PFSK-1 (cell line): ENCODE measurements at regions not wholly inside any gene's neighbourhood (a gene's known extent, or its start where the extent isn't known, plus 50 kb on each side); places are given as distances from the start of the nearest gene placed in this dataset.

Experiments used
- FOXP2 ChIP-seq: optimal IDR thresholded peaks from 2 replicates; pipeline ENCODE3; 2011; ENCODE audit warnings: borderline replicate concordance, control low read depth, inconsistent platforms; ENCODE audit not compliant: insufficient read depth; ENCODE audit errors: extremely low read length, extremely low read depth
- POLR2AphosphoS5 ChIP-seq: IDR thresholded peaks from 2 replicates; pipeline ENCODE4 v1.6.1; 2012; ENCODE audit warnings: low read depth, mild to moderate bottlenecking, control low read depth, low read length, moderate library complexity
- SIN3A ChIP-seq: IDR thresholded peaks from 2 replicates; pipeline ENCODE4 v1.6.1; 2012; ENCODE audit warnings: mild to moderate bottlenecking, low read length, moderate library complexity, borderline replicate concordance; ENCODE audit not compliant: insufficient read depth
- TAF1 ChIP-seq: IDR thresholded peaks from 2 replicates; pipeline ENCODE4 v1.6.1; 2012; ENCODE audit warnings: low read length, control low read depth, borderline replicate concordance; ENCODE audit not compliant: insufficient read depth
- TF ChIP-seq, protein P1 (sequence below), 2 experiments: IDR thresholded peaks; 2 replicates each; pipeline versions ENCODE4 v1.6.1 to v1.8.0; 2011 to 2012; ENCODE audit warnings: low read depth in 2 of 2, low read length in 2 of 2, control low read depth in 1 of 2, inconsistent platforms in 1 of 2, mild to moderate bottlenecking in 1 of 2, moderate library complexity in 1 of 2; ENCODE audit not compliant: insufficient read depth in 1 of 2

DNA sequence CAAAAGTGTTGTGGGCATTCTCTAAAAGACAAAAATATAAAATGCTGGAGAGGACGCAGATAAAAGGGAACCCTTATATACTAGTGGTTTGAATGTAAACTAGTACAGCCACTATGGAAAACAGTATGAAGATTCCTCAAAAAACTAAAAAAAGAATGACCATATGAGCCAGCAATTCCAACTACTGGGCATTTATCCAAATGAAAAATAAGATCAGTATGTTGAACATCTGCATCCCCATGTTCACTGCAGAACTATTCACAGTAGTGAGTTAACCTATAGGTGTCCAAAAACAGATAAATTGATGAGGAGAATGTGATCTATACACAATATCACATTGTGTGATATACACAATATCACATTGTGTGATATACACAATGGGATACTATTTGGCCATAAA is 1615.3 kb downstream of the PCDH18 start:
- TF ChIP-seq POLR2AphosphoS5 (no peak), TAF1 (no peak), FOXP2 (no peak), SIN3A (no peak)
- TF ChIP-seq, protein P1, sequence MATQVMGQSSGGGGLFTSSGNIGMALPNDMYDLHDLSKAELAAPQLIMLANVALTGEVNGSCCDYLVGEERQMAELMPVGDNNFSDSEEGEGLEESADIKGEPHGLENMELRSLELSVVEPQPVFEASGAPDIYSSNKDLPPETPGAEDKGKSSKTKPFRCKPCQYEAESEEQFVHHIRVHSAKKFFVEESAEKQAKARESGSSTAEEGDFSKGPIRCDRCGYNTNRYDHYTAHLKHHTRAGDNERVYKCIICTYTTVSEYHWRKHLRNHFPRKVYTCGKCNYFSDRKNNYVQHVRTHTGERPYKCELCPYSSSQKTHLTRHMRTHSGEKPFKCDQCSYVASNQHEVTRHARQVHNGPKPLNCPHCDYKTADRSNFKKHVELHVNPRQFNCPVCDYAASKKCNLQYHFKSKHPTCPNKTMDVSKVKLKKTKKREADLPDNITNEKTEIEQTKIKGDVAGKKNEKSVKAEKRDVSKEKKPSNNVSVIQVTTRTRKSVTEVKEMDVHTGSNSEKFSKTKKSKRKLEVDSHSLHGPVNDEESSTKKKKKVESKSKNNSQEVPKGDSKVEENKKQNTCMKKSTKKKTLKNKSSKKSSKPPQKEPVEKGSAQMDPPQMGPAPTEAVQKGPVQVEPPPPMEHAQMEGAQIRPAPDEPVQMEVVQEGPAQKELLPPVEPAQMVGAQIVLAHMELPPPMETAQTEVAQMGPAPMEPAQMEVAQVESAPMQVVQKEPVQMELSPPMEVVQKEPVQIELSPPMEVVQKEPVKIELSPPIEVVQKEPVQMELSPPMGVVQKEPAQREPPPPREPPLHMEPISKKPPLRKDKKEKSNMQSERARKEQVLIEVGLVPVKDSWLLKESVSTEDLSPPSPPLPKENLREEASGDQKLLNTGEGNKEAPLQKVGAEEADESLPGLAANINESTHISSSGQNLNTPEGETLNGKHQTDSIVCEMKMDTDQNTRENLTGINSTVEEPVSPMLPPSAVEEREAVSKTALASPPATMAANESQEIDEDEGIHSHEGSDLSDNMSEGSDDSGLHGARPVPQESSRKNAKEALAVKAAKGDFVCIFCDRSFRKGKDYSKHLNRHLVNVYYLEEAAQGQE (IDR thresholded peaks at IDR 0.05; ENCODE audit: insufficient read depth in 1 of 2, low read depth in 2 of 2, low read length in 2 of 2): no peak
